Neural progenitor cell (in vitro differentiated cells): ENCODE measurements at regions not wholly inside any gene's neighbourhood (a gene's known extent, or its start where the extent isn't known, plus 50 kb on each side); places are given as distances from the start of the nearest gene placed in this dataset.

Experiments used
- CTCF ChIP-seq: fragments of 200-600 bp; sonication (generic); IDR thresholded peaks from 2 replicates; pipeline ENCODE4 v1.5.1; 2017; ENCODE audit warnings: antibody characterized with exemption, mild to moderate bottlenecking
- EZH2 ChIP-seq: fragments of 200-600 bp; sonication (generic); IDR thresholded peaks from 2 replicates; pipeline ENCODE4 v1.6.1; 2017; ENCODE audit warnings: antibody characterized with exemption, mild to moderate bottlenecking, moderate library complexity
- EZH2phosphoT487 ChIP-seq: fragments of 200-600 bp; sonication (generic); IDR thresholded peaks from 2 replicates; pipeline ENCODE4 v1.6.1; 2017; ENCODE audit warnings: antibody characterized with exemption

DNA sequence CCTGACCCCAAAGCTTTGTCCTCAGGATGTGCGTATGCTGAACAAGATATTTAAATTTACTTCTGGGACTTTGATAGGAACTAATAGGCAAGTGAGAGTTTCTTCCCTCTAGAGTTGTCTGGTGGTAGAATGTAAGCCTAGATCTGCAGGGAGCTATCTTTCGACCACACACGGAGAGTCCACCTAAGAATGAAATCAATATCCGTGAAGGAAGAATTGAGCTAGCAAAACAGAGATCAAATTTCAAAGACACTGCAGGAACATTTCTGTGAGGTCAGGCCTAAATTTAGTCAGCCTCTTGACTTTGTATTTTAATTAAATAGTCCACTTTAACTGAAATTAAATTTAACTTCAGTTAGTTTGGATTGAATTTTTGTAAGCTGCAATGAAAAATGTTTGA lies 871.3 kb downstream of the RAB28 start:
- TF ChIP-seq CTCF (no peak), EZH2 (no peak), EZH2phosphoT487 (no peak)
